ENCODE measurements at regions not wholly inside any gene's neighbourhood (a gene's known extent, or its start where the extent isn't known, plus 50 kb on each side); places are given as distances from the start of the nearest gene placed in this dataset.

DNA sequence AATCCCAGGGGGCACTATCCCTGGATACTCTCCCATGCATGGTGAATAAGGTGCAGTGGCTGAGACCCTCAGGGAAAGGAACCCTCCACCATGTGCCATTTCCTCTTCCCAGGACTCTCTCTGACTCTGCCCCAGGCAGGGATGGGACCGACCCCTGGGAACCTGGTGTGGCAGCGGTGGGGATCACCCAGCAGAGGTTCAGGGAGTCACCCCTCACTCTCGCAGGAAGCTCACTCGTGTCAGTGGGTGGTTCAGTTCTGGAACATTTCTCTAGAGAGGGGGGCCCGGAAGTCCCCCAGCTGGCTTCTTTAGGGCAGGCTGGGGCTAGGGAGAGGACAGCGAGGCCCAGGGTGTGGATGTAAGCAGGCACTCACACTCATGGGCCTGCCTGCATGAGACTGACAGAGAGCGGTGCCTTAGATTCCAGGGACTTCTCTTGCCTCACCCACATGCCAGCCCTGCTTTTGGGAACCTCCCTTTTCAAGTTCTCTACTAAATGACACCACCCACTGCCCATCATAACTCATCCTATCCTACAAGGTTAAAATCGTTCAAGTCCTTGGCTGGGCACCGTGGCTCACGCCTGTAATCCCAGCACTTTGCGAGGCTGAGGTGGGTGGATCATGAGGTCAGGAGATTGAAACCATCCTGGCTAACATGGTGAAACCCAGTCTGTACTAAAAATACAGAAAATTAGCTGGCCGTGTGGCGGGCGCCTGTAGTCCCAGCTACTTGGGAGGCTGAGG, 109.7 kb upstream of the SDK2 start:
- no peak for DNase-seq (ENCODE audit: low spot score)

DNA sequence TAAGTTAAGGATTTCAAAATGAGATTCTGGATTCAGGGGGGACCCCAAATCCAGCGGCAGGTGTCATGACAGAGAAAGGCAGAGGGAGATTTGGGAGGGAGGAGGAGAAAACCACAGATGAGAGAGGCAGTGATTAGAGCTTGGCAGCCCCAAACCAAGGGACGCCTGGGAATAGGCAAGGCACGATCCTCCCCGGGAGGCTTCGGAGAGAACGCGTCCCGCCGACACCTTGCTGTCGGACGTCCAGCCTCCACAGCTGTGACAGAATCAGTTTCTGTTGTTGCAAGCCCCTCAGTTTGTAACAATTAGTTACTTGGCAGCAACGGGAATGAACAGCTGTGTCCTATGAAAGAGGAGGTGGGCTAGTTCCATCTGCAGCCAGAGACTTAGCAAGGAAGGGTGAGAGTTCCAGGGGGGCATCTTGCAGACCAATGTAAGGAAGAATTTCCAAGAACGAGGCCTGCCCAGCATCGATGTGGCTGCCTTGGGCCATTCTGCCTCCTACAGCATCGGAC, 110.7 kb upstream of the SDK2 start:
- DNase-seq (ENCODE audit: low spot score) = no peak

- DNase-seq (ENCODE audit: low spot score) = no peak
These were observed 113.2 kb upstream of the SDK2 start for GRCh38 chr17:73757420-73757819.

GRCh38 chr17:73758245-73758644, 114.0 kb upstream of the SDK2 start:
- DNase-seq (ENCODE audit: low spot score) = no peak

DNA sequence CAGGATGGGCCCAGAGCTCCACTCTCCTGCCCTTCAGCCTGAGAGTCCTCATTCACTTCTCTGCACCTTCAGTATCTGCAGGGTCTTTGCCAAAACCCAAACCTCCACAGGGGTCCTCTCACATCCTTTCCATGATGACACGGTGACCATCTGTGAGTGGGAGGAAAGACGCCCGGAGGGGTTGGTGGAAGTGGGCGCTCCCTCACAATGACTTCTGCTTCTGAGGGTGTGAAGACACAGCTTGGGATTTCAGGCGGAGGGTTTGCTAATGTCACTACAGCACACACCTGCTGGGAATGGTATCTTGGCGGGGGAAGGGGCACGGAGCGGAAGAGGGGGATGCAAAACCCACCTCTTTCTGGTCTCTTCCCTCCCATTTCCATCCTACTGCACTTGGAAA, 115.1 kb upstream of the SDK2 start:
- DNase-seq (ENCODE audit: low spot score) = no peak

- no peak for DNase-seq (ENCODE audit: low spot score)
These were observed 115.6 kb upstream of the SDK2 start for GRCh38 chr17:73759734-73760438.

DNA sequence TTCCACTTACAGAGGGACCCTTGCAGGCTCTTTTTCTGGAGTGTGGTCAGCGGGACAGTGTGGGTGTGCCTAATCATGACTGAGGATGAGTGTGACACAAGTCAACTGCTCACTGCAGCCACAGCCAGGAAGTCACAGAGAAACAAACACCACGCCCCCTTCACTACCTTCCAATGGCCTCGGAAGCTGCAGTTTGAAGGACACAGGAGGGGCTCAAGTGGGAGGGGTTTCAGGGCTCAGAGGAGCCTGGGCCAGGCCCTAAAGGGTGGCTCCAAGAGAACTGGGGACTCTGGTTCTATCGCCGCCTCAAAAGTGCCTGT, 116.2 kb upstream of the SDK2 start:
- no peak for DNase-seq (ENCODE audit: low spot score)

DNA sequence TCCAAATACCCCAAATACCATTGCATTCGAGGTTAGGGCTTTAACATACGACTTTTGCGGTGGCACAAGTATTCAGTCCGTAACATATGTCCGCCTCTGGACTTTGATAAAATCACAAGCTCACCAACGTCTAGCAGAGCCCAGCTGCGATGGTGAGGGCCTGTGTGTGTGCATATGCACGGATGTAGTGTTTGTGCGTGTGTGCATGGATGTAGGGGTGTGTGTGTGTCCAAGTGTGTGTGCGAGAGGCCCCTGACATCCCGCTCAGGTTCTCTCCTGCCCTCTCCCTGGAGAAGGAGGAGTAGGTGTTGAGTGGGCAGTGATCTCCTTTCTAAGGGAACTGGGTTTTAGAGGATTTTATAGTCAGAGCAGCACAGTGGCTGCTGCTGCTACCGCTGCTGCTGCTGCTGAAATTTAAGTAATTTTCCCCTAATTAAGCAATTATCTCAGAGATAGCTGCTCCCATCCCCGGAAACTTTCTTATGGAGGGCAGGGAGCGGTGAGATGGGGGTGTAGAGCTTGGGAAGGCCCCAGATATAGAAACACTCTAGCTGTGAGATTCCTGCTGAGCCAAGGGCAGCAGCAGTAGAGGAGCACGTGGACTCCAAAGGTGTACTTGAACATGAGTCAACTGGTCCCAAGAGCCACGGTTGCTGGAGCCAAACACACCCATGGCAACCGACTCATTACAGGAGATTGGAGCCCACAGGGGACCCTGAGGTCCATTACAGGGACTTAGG, 121.7 kb upstream of the SDK2 start:
- DNase-seq (ENCODE audit: low spot score) = no peak

GRCh38 chr17:73767696-73768095, 123.5 kb upstream of the SDK2 start:
- DNase-seq (ENCODE audit: low spot score) = no peak

DNA sequence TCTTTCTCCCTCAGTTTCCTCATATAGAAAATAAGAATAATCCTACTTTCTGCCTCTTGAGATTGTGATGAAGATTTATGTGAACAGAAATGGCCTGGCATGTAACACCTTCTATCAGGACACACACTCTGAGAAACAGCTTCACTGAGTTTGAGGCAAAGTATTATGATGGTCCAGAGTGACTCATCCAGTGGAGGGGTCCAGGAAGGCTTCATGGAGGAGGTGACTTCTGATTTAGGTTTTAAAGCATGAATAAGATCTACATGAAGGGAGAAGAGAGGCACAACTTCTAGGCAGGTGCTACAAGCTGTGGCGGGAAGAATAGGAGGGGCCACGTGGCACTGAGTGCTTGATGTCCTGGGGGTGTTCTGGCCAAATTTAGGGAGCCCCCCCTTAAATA, 124.4 kb upstream of the SDK2 start:
- no peak for DNase-seq (ENCODE audit: low spot score)

GRCh38 chr17:73769479-73769878, 125.2 kb upstream of the SDK2 start:
- no peak for DNase-seq (ENCODE audit: low spot score)

- no peak for DNase-seq (ENCODE audit: low spot score)
These were observed 126.0 kb upstream of the SDK2 start for GRCh38 chr17:73770115-73770848.

DNA sequence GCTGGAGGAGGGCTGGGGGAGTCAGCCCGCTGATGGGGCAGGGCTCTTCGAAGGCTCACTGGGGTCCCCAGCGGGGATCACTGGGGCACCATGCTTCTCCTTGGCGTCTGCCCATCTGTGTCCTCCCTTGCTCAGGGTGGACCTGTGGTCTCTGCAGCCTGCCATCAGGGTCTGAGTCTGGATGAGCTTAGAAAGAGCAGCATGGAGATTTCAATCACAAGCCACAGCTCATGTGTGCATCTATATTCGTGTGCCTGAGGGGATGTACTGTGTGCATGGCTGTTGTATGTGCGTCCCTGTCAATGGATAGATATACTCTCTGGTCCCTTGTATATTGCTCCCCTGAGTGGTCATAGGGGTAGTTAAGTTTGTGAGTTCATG, 126.6 kb upstream of the SDK2 start:
- no peak for DNase-seq (ENCODE audit: low spot score)

GRCh38 chr17:73772107-73772705, 128.0 kb upstream of the SDK2 start:
- DNase-seq (ENCODE audit: low spot score) = no peak

DNA sequence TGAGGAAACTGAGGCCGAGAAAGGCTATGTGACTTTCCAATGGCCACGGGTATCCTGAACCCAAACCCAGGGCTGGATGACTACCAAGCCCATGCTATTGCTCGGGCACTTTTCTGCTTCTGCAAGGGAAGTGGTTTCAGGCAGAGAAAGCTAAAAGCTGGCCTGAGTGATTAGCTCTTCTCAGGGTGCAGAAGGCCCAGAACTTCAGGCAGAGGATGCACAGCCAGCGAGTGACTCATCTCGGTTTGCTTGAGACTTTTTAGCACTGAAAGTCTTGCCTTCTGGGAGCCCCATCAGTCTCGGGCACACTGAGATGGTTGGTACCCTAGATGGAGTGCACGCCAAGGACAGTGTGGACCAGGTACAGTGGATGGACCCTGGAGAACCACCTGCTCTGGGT, 129.5 kb upstream of the SDK2 start:
- DNase-seq (ENCODE audit: low spot score) = no peak

- DNase-seq (ENCODE audit: low spot score) = no peak
These were observed 130.6 kb upstream of the SDK2 start for GRCh38 chr17:73774852-73775251.

- DNase-seq (ENCODE audit: low spot score) = no peak
These were observed 132.3 kb upstream of the SDK2 start for GRCh38 chr17:73776351-73777130.

DNA sequence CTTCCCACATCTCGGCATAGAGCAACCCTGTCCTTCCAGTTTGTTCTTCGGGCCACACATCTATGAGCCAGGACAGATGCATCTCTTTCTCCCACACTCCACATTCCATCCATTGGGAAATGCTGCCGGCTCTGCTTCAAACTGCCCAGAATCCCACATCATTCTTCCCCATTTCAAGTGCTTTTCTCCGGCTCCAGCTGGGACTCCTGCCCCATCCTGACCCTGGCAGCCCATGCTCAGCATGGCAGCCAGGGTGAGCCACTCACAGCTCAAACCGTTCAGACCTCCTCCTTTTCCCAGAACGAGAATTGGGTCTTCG, 132.8 kb upstream of the SDK2 start:
- no peak for DNase-seq (ENCODE audit: low spot score)

GRCh38 chr17:73782231-73782630, 138.0 kb upstream of the SDK2 start:
- DNase-seq (ENCODE audit: low spot score) = no peak

- DNase-seq (ENCODE audit: low spot score) = no peak
These were observed 138.6 kb upstream of the SDK2 start for GRCh38 chr17:73782641-73783381.
